SU-DHL-6 (cell line): ENCODE measurements at regions not wholly inside any gene's neighbourhood (a gene's known extent, or its start where the extent isn't known, plus 50 kb on each side); places are given as distances from the start of the nearest gene placed in this dataset.

Source experiments
- EZH2phosphoT487 ChIP-seq: fragments of 200-600 bp; sonication (generic), shearing (Covaris generic); conservative IDR thresholded peaks from 2 replicates; pipeline ENCODE4 v1.6.1; 2018; ENCODE audit warnings: mild to moderate bottlenecking, antibody characterized with exemption, low read length, moderate library complexity, mixed read lengths
- TF ChIP-seq, protein P1 (sequence below): fragments of 200-600 bp; sonication (generic); IDR thresholded peaks from one replicate; pipeline ENCODE4 v1.5.1; 2017; ENCODE audit warnings: antibody characterized with exemption, mild to moderate bottlenecking, low read length, moderate library complexity; ENCODE audit not compliant: insufficient read depth, poor library complexity, severe bottlenecking

DNA sequence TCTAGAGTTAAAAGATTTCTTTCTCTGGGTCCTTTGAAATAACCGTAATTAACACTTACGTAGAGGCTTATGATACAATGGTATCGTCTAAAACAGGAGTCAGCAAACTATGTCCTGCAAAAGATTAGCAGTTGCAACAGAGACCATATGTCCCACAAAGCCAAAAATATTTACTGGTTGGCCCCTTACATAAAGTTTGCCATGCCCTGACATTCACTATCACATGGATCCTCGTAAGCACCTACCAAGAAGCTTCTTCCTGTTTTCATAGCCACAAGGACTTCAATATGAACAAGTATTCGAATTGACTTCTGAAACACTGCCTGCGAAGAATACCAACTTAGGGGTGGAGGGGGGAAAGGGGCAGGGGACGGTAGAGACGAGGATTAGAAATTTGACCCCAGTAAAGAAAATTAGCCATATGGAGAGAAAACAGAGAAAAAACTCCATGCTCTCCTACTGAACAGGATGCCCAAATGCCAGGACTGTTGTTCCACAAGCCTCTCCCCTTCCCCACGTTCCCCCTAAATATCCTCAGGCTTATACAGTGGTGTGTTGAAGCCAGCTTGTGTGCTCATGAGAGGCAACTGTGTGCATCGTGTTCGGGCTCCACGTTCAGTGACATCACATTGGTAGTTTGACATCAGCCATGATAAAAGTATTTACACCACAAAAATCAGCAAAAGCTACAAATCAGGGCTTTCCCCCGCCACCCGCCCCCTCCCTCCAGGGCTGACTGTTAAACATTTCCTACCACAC, 144.1 kb upstream of the HES1 start:
- TF ChIP-seq, protein P1, sequence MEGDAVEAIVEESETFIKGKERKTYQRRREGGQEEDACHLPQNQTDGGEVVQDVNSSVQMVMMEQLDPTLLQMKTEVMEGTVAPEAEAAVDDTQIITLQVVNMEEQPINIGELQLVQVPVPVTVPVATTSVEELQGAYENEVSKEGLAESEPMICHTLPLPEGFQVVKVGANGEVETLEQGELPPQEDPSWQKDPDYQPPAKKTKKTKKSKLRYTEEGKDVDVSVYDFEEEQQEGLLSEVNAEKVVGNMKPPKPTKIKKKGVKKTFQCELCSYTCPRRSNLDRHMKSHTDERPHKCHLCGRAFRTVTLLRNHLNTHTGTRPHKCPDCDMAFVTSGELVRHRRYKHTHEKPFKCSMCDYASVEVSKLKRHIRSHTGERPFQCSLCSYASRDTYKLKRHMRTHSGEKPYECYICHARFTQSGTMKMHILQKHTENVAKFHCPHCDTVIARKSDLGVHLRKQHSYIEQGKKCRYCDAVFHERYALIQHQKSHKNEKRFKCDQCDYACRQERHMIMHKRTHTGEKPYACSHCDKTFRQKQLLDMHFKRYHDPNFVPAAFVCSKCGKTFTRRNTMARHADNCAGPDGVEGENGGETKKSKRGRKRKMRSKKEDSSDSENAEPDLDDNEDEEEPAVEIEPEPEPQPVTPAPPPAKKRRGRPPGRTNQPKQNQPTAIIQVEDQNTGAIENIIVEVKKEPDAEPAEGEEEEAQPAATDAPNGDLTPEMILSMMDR = no peak
- TF ChIP-seq EZH2phosphoT487 = no peak
